ENCODE measurements at regions not wholly inside any gene's neighbourhood (a gene's known extent, or its start where the extent isn't known, plus 50 kb on each side); places are given as distances from the start of the nearest gene placed in this dataset.
A peak's percentile ranks its signal among the peaks of the same experiment; 100 is the strongest.

DNA sequence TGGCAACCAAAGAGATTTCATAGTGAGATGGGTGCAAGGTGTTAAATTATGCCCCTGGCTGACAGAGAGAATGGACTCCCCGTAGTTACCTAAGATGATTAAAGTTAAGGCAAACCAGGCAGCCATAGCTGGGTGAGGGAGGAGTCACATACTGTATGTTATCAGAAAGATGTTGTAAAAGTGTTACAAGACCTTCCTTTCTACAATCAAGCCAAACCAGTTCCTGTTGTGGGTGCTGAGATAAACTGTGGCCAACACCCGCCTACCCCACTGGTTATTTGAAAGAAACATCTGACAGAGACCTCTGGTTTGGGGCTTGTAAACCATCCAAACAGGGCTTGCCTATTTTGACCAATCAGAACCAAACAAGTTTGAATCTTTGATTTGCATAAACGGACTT is 684.7 kb upstream of the NUDT12 start:
- Histone ChIP-seq H3K79me2 (no peaks in the 10 kb centered on the region), H3K4me2 (no peak overlapping the region), H3K36me3 (replicated peaks; ENCODE audit: insufficient read depth, low read depth) (no peaks in the 10 kb centered on the region), H3K4me1 (ENCODE audit: insufficient read depth) (no peaks in the 10 kb centered on the region), H3K9me3 (ENCODE audit: low read depth) (no peaks in the 10 kb centered on the region), H3K9me2 (replicated peaks; ENCODE audit: insufficient read depth) (no peaks in the 10 kb centered on the region), H3K27me3 (no peaks in the 10 kb centered on the region), H3K4me3 (no peak overlapping the region), H2AFZ (no peak overlapping the region), H4K20me1 (ENCODE audit: insufficient read depth, poor library complexity, severe bottlenecking) (no peaks in the 10 kb centered on the region), H3K27ac (no peak overlapping the region)
- TF ChIP-seq EZH2 (IDR thresholded peaks at IDR 0.05; ENCODE audit: borderline replicate concordance) (no peak), EZH2phosphoT487 (IDR thresholded peaks at IDR 0.05; ENCODE audit: low read depth, severe bottlenecking, unreplicated experiment) (no peak)
- TF ChIP-seq, protein P1, sequence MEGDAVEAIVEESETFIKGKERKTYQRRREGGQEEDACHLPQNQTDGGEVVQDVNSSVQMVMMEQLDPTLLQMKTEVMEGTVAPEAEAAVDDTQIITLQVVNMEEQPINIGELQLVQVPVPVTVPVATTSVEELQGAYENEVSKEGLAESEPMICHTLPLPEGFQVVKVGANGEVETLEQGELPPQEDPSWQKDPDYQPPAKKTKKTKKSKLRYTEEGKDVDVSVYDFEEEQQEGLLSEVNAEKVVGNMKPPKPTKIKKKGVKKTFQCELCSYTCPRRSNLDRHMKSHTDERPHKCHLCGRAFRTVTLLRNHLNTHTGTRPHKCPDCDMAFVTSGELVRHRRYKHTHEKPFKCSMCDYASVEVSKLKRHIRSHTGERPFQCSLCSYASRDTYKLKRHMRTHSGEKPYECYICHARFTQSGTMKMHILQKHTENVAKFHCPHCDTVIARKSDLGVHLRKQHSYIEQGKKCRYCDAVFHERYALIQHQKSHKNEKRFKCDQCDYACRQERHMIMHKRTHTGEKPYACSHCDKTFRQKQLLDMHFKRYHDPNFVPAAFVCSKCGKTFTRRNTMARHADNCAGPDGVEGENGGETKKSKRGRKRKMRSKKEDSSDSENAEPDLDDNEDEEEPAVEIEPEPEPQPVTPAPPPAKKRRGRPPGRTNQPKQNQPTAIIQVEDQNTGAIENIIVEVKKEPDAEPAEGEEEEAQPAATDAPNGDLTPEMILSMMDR (IDR thresholded peaks at IDR 0.05; ENCODE audit: poor library complexity): no peak
- WGBS (ENCODE audit: low lambda C conversion rate, missing lambda C conversion rate): 62% methylated on average over 3 of the region's 3 CpGs
- peak; percentile 13 for DNase-seq (ENCODE audit: low spot score)

DNA sequence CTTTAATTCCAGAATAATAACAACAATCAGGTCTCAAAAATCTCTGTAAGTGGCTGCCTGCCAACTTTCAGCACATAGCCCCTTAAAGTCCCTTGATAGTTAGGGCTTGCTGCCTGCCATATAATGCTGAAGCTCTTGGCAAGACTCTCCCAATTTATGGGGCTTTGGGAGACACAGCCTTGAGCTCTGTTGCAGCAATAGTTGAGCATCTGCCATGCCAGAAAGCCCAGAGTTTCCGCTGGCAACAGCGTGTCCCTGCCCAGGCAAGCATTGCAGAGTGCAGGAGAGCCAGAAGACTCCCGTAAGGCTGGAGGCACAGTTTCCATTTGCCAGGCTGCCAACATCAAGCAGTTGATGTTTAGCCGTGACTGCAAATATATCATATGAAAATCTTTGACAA is 678.5 kb upstream of the NUDT12 start:
- Histone ChIP-seq H3K36me3 (replicated peaks; ENCODE audit: insufficient read depth, low read depth) (no peaks in the 10 kb centered on the region), H3K4me1 (ENCODE audit: insufficient read depth) (no peaks in the 10 kb centered on the region), H3K9me3 (ENCODE audit: low read depth) (no peaks in the 10 kb centered on the region), H3K79me2 (no peaks in the 10 kb centered on the region), H3K9me2 (replicated peaks; ENCODE audit: insufficient read depth) (no peaks in the 10 kb centered on the region), H4K20me1 (ENCODE audit: insufficient read depth, poor library complexity, severe bottlenecking) (no peaks in the 10 kb centered on the region), H2AFZ (no peak overlapping the region), H3K27ac (no peak overlapping the region), H3K4me3 (no peak overlapping the region), H3K4me2 (no peak overlapping the region), H3K27me3 (no peaks in the 10 kb centered on the region)
- no peak for DNase-seq (ENCODE audit: low spot score)
- 86% methylated on average over 4 of the region's 4 CpGs for WGBS (ENCODE audit: low lambda C conversion rate, missing lambda C conversion rate)
- TF ChIP-seq EZH2phosphoT487 (IDR thresholded peaks at IDR 0.05; ENCODE audit: low read depth, severe bottlenecking, unreplicated experiment) (no peak), EZH2 (IDR thresholded peaks at IDR 0.05; ENCODE audit: borderline replicate concordance) (no peak)
- TF ChIP-seq, protein P1 (IDR thresholded peaks at IDR 0.05; ENCODE audit: poor library complexity): no peak

DNA sequence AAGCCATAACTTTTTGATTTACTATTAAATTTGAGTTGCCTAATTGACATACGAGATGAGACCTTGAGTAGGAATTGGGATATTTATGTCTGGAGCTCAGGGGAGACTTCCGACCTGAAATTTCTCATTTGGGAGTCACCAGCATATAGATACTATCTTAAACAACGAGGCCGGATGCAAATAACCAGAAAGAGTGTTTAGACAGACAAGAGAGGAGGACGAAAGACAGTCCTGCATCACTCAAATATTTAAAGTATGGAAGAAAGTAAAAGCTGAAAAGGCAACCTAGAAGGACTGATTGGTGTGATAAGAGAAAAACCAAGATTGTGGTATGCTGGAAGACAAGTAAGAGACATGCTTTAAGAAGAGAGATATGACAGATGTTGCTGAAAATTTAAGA is 675.0 kb upstream of the NUDT12 start:
- Histone ChIP-seq H3K27me3 (no peaks in the 10 kb centered on the region), H3K4me3 (no peak overlapping the region), H3K4me2 (no peak overlapping the region), H3K9me2 (replicated peaks; ENCODE audit: insufficient read depth) (no peaks in the 10 kb centered on the region), H3K79me2 (no peaks in the 10 kb centered on the region), H3K4me1 (ENCODE audit: insufficient read depth) (no peaks in the 10 kb centered on the region), H2AFZ (no peak overlapping the region), H3K36me3 (replicated peaks; ENCODE audit: insufficient read depth, low read depth) (no peaks in the 10 kb centered on the region), H3K27ac (no peak overlapping the region), H3K9me3 (ENCODE audit: low read depth) (no peaks in the 10 kb centered on the region), H4K20me1 (ENCODE audit: insufficient read depth, poor library complexity, severe bottlenecking) (no peaks in the 10 kb centered on the region)
- TF ChIP-seq, protein P1 (IDR thresholded peaks at IDR 0.05; ENCODE audit: poor library complexity): no peak
- no peak for TF ChIP-seq EZH2phosphoT487 (IDR thresholded peaks at IDR 0.05; ENCODE audit: low read depth, severe bottlenecking, unreplicated experiment)
- no peak for TF ChIP-seq EZH2 (IDR thresholded peaks at IDR 0.05; ENCODE audit: borderline replicate concordance)
- 65% methylated on average over 5 of the region's 5 CpGs for WGBS (ENCODE audit: low lambda C conversion rate, missing lambda C conversion rate)
- no peak for DNase-seq (ENCODE audit: low spot score)
